Astrocyte (in vitro differentiated cells and primary cell): ENCODE measurements at regions not wholly inside any gene's neighbourhood (a gene's known extent, or its start where the extent isn't known, plus 50 kb on each side); places are given as distances from the start of the nearest gene placed in this dataset.

Experiments used
- EZH2 ChIP-seq: IDR thresholded peaks from 2 replicates; pipeline ENCODE4 v1.6.1; 2012; ENCODE audit warnings: mild to moderate bottlenecking, low read length, inconsistent platforms; ENCODE audit not compliant: insufficient read depth
- TF ChIP-seq, protein P1 (sequence below): IDR thresholded peaks from 2 replicates; pipeline ENCODE4 v1.5.1; 2011; ENCODE audit warnings: low read depth, mild to moderate bottlenecking, inconsistent platforms, low read length, moderate library complexity; ENCODE audit not compliant: insufficient read depth

GRCh38 chr2:226037526-226037925 lies 638.0 kb downstream of the NYAP2 start:
- TF ChIP-seq, protein P1, sequence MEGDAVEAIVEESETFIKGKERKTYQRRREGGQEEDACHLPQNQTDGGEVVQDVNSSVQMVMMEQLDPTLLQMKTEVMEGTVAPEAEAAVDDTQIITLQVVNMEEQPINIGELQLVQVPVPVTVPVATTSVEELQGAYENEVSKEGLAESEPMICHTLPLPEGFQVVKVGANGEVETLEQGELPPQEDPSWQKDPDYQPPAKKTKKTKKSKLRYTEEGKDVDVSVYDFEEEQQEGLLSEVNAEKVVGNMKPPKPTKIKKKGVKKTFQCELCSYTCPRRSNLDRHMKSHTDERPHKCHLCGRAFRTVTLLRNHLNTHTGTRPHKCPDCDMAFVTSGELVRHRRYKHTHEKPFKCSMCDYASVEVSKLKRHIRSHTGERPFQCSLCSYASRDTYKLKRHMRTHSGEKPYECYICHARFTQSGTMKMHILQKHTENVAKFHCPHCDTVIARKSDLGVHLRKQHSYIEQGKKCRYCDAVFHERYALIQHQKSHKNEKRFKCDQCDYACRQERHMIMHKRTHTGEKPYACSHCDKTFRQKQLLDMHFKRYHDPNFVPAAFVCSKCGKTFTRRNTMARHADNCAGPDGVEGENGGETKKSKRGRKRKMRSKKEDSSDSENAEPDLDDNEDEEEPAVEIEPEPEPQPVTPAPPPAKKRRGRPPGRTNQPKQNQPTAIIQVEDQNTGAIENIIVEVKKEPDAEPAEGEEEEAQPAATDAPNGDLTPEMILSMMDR: no peak
- TF ChIP-seq EZH2: no peak
